Hindlimb muscle (tissue), 1 donor: ENCODE measurements at regions not wholly inside any gene's neighbourhood (a gene's known extent, or its start where the extent isn't known, plus 50 kb on each side); places are given as distances from the start of the nearest gene placed in this dataset.
"Not testable (repeated sequence)": the region's sequence is repeated elsewhere in the genome, so short reads cannot be mapped to it uniquely, and the experiment has no call there.

Experiments
- DNase-seq: peaks from one replicate; pipeline ENCODE4 v3.0.0-alpha.2; 2013

GRCh38 chr1:242728696-242729095, 204.2 kb upstream of the PLD5 start:
- no peak for DNase-seq

DNA sequence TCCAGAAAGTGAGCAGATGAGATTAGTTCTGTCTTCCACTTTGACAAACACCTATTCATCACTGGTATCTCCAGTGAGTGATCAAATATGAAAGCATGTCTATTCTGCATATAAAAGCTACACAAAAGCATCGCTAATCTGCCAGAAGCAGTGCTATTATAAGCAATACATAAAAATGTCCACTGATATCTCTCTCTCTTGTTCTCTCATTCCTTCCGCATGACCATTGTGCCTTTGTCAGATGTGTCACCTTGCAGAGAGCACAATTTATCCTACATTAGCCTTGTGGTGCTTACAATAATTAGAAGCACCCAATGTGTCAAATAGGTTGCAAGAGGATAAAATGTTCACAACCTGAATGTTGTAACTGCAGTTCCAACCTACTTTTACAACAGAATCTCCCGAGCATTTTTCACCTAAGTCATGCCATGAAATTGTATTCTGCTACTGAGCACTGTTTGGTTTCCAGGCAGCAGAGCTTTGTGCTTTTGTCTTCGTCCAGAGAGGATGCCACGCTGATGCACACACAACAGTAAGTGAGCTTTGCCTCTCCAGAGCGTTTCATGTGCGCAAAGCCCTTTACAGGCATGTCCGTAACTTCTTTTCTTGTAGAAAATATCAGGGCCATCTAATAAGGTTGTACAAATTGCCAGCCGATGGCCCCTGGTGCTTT, 198.7 kb upstream of the PLD5 start:
- no peak for DNase-seq

DNA sequence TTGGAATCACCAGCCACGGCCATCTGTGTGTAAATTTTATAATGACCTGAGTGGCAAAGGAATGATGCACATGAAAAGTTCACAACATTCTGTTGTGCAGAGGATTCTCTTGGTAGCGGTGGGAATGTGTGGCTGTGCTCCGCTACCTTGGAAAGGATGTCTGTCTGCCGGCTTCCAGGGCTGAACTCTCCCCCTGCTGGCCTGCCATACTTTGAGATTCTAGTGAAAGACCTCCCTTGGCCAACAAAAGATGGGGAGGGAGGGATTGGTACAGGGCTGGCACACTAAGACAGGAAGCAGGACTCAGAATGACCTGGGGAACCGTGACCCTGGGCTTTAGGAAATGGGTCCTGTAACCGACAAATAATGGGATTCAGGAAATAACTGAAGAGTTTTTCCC, 194.5 kb upstream of the PLD5 start:
- DNase-seq = no peak

- no peak for DNase-seq
Observed at GRCh38 chr1:242712248-242712647, 187.8 kb upstream of the PLD5 start.

DNA sequence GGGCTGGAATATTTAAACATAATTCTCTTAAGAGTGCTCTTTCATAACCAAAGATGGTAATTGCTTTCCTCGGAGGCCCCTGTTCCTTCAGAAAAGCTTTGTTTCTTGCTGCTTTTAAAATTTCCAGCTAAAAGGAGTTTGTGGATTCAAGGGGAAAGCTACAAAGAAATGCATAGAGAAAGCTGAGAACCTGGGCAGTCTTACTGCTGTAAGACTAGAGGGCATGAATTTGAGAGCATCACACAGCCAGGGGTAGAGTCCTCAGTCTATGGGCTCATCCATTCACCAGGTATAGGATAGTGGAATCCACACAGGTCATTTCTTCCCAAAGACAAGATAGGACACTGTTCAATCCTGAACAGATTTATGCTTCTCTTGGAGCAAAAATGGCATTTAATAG, 186.3 kb upstream of the PLD5 start:
- DNase-seq = no peak

DNA sequence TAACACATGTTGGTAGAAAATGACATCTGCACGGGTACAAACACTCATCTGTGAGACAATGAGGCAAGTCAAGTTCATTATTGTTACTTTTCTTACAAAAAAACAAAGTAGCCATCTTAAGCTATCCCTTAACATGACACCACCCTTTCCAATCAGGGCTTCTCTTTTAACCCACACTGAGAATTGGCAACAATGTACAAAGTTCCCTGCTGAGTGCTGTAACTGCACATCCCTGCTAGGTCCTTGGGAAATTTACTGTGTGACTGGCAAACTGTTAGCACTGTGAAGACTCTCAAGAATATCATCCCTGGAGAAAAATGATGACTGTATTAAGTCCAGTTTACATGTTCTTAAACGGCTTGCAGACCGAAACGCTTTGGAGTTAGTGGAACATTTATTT, 185.8 kb upstream of the PLD5 start:
- DNase-seq = no peak

DNA sequence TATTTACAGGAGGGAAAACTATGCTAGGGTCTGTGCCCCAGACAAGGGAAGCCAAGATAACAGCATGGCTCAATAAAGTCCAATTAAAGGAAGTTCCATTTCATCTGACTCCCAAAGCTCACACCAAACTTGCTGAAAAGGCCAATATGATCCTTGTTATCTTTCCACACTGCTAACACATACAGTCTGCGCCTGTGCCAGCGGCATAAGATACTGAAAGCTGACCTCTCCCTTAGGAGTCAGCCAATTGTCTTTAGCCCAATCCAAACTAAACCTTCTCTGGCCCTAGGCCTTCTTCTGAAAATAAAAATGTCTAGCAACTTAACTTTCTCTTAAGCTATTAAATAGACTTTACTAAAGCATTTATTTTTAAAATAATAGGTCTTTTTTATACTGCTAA, 179.0 kb upstream of the PLD5 start:
- no peak for DNase-seq

DNA sequence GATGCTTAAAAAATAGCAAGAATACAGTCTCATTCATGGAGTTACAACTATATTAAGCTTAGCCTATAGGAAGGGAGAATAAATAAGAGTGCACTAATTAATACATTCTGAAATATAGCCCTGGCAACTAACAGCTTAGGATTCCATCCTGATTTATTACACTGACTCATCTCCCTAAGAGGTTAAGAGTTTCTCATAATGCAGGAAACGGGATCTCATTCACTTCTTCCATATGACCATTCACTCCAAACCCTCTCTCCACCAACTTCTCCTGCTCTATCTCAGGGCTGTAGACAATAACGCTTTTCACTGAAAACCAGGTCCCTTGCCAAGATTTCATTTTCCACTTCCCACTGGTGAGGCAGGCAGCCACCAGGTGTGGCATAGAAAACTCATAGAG, 168.5 kb upstream of the PLD5 start:
- DNase-seq = no peak

DNA sequence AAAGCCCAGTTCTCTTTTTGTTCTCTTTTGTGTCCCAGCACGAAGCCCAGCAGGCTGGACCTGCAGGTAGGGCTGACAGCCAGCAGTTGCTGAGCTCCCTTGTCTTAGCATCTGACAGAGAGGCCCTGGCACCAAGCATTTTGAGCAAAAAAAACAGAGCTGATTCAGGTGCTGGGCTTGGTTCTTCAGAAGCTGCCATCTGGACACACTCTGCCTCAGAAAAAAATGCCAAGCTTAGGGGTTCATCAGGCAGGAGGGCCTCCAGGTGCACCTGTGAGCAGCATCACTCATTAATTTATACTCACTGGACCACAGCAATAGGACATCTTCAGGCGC, 167.1 kb upstream of the PLD5 start:
- no peak for DNase-seq

DNA sequence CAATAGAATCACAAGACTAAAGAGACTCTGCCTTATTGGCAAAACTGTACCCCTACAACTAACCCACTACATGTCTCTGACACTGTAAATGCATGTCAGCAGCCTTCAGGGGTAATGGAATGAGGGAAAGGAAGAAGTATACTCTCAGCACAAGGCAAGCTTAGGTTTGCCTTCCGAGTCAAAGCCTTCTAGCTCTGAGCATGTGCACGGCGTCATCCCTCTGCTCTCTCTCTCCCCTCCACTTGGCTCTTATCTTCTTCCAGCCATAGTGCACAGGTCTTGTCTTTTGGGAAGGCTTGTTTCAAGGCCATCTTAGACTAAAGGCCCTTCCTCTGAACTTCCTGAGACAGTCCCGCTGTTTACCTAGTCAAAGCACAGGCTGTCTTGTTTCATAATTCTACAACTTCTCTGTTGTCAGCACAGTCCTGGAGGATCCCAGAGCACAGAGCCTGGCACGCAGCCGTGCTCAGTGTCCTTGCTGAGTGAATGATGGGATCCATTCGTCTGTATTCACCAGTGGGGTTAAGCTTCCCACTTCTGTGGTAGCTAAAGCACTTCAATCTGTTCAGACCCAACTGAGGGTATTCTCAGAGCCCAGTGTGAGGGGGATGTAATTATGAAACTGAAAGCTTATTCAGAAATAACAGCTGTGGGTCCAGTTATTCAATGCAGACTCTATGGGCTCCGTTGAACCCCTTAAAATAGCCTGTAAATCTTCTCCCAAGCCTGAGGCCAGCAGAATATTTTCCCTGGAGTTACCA, 166.5 kb upstream of the PLD5 start:
- no peak for DNase-seq

GRCh38 chr1:242689378-242689777, 164.9 kb upstream of the PLD5 start:
- DNase-seq = no peak

- DNase-seq = no peak
Observed at GRCh38 chr1:242674951-242675645, 150.6 kb upstream of the PLD5 start.

- DNase-seq = no peak
Observed at GRCh38 chr1:242673652-242674051, 149.2 kb upstream of the PLD5 start.

DNA sequence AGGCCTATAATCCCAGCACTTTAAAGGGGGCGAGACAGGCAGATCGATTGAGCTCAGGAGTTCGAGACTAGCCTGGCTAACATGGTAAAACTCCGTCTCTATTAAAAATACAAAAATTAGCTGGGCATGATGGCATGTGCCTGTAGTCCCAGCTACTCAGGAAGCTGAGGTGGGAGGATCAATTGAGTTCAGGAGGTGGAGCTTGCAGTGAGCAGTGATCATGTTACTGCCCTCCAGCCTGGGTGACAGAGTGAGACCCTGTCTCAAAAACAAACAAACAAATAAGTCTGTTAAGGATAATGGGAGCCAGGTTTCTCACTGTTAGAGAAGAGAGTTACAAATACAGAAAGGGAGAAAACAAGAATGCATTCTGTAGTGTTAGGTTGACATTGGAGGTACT, 148.7 kb upstream of the PLD5 start:
- not testable (repeated sequence) for DNase-seq

GRCh38 chr1:242670019-242670418, 145.5 kb upstream of the PLD5 start:
- DNase-seq = no peak

- DNase-seq = no peak
Observed at GRCh38 chr1:242662886-242663285, 138.4 kb upstream of the PLD5 start.

DNA sequence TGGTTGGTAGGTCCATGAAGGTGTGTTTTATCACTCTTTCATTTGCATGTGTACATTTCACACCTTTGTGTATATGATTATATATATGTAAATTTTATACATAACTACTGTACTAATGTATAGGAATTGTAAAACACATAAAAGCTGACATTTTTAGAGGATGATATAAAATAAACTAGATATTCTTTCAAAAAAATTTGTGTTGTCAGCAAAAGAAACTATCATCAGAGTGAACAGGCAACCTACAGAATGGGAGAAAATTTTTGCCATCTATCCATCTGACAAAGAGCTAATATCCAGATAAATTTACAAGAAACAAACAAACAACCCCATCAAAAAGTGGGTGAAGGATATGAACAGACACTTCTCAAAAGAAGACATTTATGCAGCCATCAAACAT, 129.3 kb upstream of the PLD5 start:
- DNase-seq = not testable (repeated sequence)

DNA sequence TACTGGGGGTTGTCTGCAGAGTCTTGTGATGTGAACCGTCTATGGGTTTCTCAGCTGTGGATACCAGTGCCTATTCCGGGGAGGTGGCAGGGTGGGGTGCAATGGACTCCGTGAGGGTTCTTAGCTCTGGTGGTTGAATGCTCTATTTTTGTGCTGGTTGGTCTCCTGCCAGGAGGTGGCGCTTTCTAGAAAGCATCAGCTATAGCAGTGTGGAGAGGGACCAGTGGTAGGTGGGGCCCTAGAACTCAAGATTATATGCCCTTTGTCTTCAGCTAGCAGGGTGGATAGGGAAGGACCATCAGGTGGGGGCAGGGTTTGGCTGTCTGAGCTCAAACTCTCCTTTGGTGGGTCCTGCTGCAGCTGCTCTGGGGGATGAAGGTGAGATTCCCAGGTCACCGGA, 127.3 kb upstream of the PLD5 start:
- DNase-seq = no peak

DNA sequence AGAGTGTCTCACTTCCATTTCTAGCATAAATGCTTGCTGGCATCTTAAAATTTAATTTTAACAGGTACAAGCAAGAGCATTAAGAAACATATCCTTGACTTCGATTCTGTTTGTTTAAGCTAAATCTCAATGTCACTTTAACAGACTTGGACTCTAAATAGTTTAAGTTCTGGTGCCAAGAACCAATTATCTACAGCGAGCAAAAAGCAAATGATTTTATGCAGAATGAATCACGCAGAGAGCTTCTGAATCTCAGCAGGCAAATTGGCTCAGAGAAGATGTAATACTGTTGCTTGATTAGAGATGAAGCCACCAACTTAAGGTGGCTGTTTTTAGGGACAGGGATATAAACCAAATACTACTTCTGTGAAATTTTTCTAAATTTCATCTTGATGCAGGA, 117.0 kb upstream of the PLD5 start:
- DNase-seq = no peak

DNA sequence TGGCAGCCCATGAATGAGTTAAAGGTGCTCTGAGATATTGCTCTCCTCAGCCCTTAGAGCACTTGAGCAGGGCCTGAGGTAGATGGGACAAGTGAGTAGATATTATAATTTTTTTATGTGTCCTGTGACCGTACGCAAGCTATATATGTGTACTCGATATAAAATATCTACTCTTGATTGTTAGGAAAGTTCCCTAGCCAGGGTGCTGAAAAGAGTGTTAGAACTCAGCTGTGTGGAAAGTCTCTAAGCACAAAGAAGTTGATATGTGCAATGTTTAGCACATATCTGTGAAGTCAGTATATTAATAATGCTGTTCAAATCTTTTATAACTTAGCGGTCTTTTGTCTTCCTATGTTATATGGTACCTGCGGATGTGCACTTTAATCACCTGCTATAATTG, 114.6 kb upstream of the PLD5 start:
- no peak for DNase-seq

GRCh38 chr1:242634732-242635131, 110.2 kb upstream of the PLD5 start:
- DNase-seq = no peak

GRCh38 chr1:242629396-242629795, 104.9 kb upstream of the PLD5 start:
- no peak for DNase-seq

DNA sequence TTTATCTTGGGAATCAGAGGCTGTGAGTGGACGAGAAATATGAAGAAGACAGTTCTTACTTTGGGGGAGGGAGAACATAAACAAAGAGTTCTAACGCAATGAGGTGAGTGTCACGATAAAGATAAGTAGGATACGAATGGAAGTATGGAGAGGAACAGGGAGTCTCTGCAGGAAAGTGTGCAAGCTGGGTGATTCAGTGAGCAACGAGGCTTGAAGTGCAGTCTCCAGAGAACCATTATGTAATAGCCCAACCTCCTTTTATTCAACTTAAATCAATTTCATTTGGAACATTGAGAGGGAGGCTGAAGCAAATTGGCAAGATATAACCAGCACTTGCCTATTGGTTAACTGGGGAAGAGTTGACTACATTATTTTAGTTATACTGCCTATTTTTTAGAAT, 99.3 kb upstream of the PLD5 start:
- no peak for DNase-seq

DNA sequence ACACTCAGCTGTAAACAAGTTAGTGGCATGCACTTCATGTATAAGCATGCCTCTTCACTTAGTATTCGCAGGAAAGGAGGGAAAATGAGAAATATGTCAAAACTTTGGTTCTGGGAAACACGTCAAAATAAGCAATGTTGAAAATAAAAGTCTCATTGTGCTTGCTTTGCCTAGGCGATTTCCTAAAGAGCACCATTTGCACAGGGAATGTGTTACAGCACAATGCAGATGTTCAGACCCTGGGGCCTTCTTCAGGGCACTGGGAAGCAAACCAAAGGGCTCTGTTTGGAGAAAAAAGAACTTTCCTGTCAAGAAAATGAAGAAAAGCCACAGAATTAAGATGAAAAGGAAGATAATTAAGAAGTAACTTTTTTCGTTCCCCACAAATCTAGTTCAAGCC, 98.6 kb upstream of the PLD5 start:
- DNase-seq = no peak
